ENCODE measurements at regions not wholly inside any gene's neighbourhood (a gene's known extent, or its start where the extent isn't known, plus 50 kb on each side); places are given as distances from the start of the nearest gene placed in this dataset.
"Not testable (repeated sequence)": the region's sequence is repeated elsewhere in the genome, so short reads cannot be mapped to it uniquely, and the experiment has no call there.

DNA sequence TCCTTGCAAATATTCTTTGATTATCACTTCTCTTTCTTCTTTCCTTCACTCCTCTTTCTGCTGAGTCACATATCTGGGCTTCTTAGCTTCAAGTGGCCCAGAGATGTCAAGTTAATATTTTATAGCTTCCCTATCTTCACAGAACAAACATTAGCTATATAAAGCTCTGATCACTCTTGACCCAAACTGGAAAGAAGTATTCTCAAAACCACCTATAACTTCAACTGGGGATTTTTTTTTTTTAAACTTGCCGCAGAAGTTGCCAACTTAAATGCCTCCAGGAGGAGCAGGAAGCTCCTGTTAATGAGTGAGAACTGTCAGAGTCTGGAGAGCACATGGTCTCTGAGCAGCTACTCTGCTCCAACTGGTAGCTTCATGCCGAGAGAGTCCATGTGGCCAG lies 233.3 kb upstream of the EDNRA start:
- TF ChIP-seq CTCF (IDR thresholded peaks at IDR 0.05; ENCODE audit: insufficient read depth, low read length, poor library complexity, severe bottlenecking): no peak
- H3K27me3 ChIP-seq (replicated peaks; ENCODE audit: control insufficient read depth, insufficient read depth, low read length): no peaks in the 10 kb centered on the region
- no peaks in the 10 kb centered on the region for H3K36me3 ChIP-seq (ENCODE audit: control insufficient read depth, insufficient read depth, low read length)
- no peak overlapping the region for H3K4me3 ChIP-seq (replicated peaks; ENCODE audit: low read depth, low read length)
- DNase-seq (ENCODE audit: extremely low read depth, insufficient read length): no peak

DNA sequence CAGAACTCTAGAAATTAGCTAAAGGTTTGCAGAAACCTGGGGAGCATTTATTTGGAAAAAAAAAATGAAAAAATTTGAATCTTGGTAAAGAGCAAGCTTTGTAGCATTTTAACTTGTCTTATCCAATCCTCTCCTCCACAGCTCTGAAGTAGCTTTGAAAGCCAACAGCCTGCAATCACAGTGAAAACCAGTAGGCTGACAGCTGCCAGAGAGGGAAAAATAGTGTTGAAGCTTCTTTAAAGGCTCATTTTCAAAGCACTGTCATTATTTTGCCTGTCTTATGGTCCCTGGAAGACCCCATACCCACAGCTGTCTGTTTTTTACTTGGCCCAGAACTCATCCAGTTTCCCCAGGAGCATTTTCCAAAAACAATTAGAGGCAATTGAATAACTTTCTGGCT lies 230.8 kb upstream of the EDNRA start:
- Histone ChIP-seq H3K27me3 (replicated peaks; ENCODE audit: control insufficient read depth, insufficient read depth, low read length) (no peaks in the 10 kb centered on the region), H3K36me3 (ENCODE audit: control insufficient read depth, insufficient read depth, low read length) (no peaks in the 10 kb centered on the region), H3K4me3 (replicated peaks; ENCODE audit: low read depth, low read length) (no peak overlapping the region)
- DNase-seq (ENCODE audit: extremely low read depth, insufficient read length): no peak
- TF ChIP-seq CTCF (IDR thresholded peaks at IDR 0.05; ENCODE audit: insufficient read depth, low read length, poor library complexity, severe bottlenecking): no peak

GRCh38 chr4:147255268-147255667 lies 225.6 kb upstream of the EDNRA start:
- not testable (repeated sequence) for H3K36me3 ChIP-seq (ENCODE audit: control insufficient read depth, insufficient read depth, low read length); H3K4me3 ChIP-seq (replicated peaks; ENCODE audit: low read depth, low read length); DNase-seq (ENCODE audit: extremely low read depth, insufficient read length); H3K27me3 ChIP-seq (replicated peaks; ENCODE audit: control insufficient read depth, insufficient read depth, low read length)

DNA sequence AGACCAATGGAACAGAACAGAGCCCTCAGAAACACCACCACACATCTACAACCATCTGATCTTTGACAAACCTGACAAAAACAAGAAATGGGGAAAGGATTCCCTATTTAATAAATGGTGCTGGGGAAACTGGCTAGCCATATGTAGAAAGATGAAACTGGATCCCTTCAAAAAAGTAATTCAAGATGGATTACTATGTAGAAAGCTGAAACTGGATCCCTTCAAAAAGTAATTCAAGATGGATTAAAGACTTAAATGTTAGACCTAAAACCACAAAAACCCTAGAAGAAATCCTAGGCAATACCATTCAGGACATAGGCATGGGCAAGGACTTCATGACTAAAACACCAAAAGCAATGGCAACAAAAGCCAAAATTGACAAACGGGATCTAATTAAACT lies 221.6 kb upstream of the EDNRA start:
- H3K36me3 ChIP-seq (ENCODE audit: control insufficient read depth, insufficient read depth, low read length); H3K4me3 ChIP-seq (replicated peaks; ENCODE audit: low read depth, low read length); H3K27me3 ChIP-seq (replicated peaks; ENCODE audit: control insufficient read depth, insufficient read depth, low read length); DNase-seq (ENCODE audit: extremely low read depth, insufficient read length): not testable (repeated sequence)

- TF ChIP-seq CTCF (IDR thresholded peaks at IDR 0.05; ENCODE audit: insufficient read depth, low read length, poor library complexity, severe bottlenecking): no peak
- Histone ChIP-seq H3K36me3 (ENCODE audit: control insufficient read depth, insufficient read depth, low read length) (no peaks in the 10 kb centered on the region), H3K27me3 (replicated peaks; ENCODE audit: control insufficient read depth, insufficient read depth, low read length) (no peaks in the 10 kb centered on the region), H3K4me3 (replicated peaks; ENCODE audit: low read depth, low read length) (no peak overlapping the region)
- no peak for DNase-seq (ENCODE audit: extremely low read depth, insufficient read length)
Observed at GRCh38 chr4:147284256-147284835, 196.6 kb upstream of the EDNRA start.

- no peak for DNase-seq (ENCODE audit: extremely low read depth, insufficient read length)
- Histone ChIP-seq H3K36me3 (ENCODE audit: control insufficient read depth, insufficient read depth, low read length) (no peaks in the 10 kb centered on the region), H3K27me3 (replicated peaks; ENCODE audit: control insufficient read depth, insufficient read depth, low read length) (no peaks in the 10 kb centered on the region), H3K4me3 (replicated peaks; ENCODE audit: low read depth, low read length) (no peak overlapping the region)
- TF ChIP-seq CTCF (IDR thresholded peaks at IDR 0.05; ENCODE audit: insufficient read depth, low read length, poor library complexity, severe bottlenecking): no peak
Observed at GRCh38 chr4:147284935-147285334, 196.0 kb upstream of the EDNRA start.

- no peak for TF ChIP-seq CTCF (IDR thresholded peaks at IDR 0.05; ENCODE audit: insufficient read depth, low read length, poor library complexity, severe bottlenecking)
- no peak for DNase-seq (ENCODE audit: extremely low read depth, insufficient read length)
- no peaks in the 10 kb centered on the region for H3K27me3 ChIP-seq (replicated peaks; ENCODE audit: control insufficient read depth, insufficient read depth, low read length)
- no peaks in the 10 kb centered on the region for H3K36me3 ChIP-seq (ENCODE audit: control insufficient read depth, insufficient read depth, low read length)
- H3K4me3 ChIP-seq (replicated peaks; ENCODE audit: low read depth, low read length): no peak overlapping the region
Observed at GRCh38 chr4:147285751-147286150, 195.1 kb upstream of the EDNRA start.

Data from GM06990 (cell line).